ENCODE measurements at regions not wholly inside any gene's neighbourhood (a gene's known extent, or its start where the extent isn't known, plus 50 kb on each side); places are given as distances from the start of the nearest gene placed in this dataset.
"Not testable (repeated sequence)": the region's sequence is repeated elsewhere in the genome, so short reads cannot be mapped to it uniquely, and the experiment has no call there.

GRCh38 chr3:158026236-158026635, 80.0 kb downstream of the SHOX2 start:
- H3K4me3 ChIP-seq (ENCODE audit: low read depth, low read length) = no peak overlapping the region
- DNase-seq (ENCODE audit: low read depth) = no peak
- no peak for TF ChIP-seq CTCF (conservative IDR thresholded peaks at IDR 0.05; ENCODE audit: low read depth, low read length)

GRCh38 chr3:158019897-158020296, 86.3 kb downstream of the SHOX2 start:
- H3K4me3 ChIP-seq (ENCODE audit: low read depth, low read length); DNase-seq (ENCODE audit: low read depth): not testable (repeated sequence)

GRCh38 chr3:158018462-158018861, 87.8 kb downstream of the SHOX2 start:
- no peak overlapping the region for H3K4me3 ChIP-seq (ENCODE audit: low read depth, low read length)
- no peak for TF ChIP-seq CTCF (conservative IDR thresholded peaks at IDR 0.05; ENCODE audit: low read depth, low read length)
- no peak for DNase-seq (ENCODE audit: low read depth)

- no peak for DNase-seq (ENCODE audit: low read depth)
- no peak overlapping the region for H3K4me3 ChIP-seq (ENCODE audit: low read depth, low read length)
- no peak for TF ChIP-seq CTCF (conservative IDR thresholded peaks at IDR 0.05; ENCODE audit: low read depth, low read length)
Observed at GRCh38 chr3:158012901-158013300, 93.3 kb downstream of the SHOX2 start.

- no peak overlapping the region for H3K4me3 ChIP-seq (ENCODE audit: low read depth, low read length)
- no peak for DNase-seq (ENCODE audit: low read depth)
- no peak for TF ChIP-seq CTCF (conservative IDR thresholded peaks at IDR 0.05; ENCODE audit: low read depth, low read length)
Observed at GRCh38 chr3:158005391-158006100, 100.7 kb downstream of the SHOX2 start.

- no peak for DNase-seq (ENCODE audit: low read depth)
- no peak for TF ChIP-seq CTCF (conservative IDR thresholded peaks at IDR 0.05; ENCODE audit: low read depth, low read length)
- no peak overlapping the region for H3K4me3 ChIP-seq (ENCODE audit: low read depth, low read length)
Observed at GRCh38 chr3:157999246-157999645, 107.0 kb downstream of the SHOX2 start.

- no peak overlapping the region for H3K4me3 ChIP-seq (ENCODE audit: low read depth, low read length)
- TF ChIP-seq CTCF (conservative IDR thresholded peaks at IDR 0.05; ENCODE audit: low read depth, low read length) = no peak
- DNase-seq (ENCODE audit: low read depth) = no peak
Observed at GRCh38 chr3:157982359-157982758, 123.9 kb downstream of the SHOX2 start.
